ENCODE measurements at regions not wholly inside any gene's neighbourhood (a gene's known extent, or its start where the extent isn't known, plus 50 kb on each side); places are given as distances from the start of the nearest gene placed in this dataset.

- intact Hi-C loops (cut with micrococcal nuclease; ENCODE audit: unreplicated experiment), result no loop called here
- BruUV-seq (replicated peaks), result no TSS peak
Measured at GRCh38 chr16:60922920-60923319, 1113.3 kb downstream of the CDH8 start.

More at GRCh38 chr16:60922920-60923319, 1113.3 kb downstream of the CDH8 start:
- no peak overlapping the region for H3K4me2 ChIP-seq (ENCODE audit: low read depth, low read length)
- H3K9me3 ChIP-seq (ENCODE audit: low read length), result peaks cover 88% of the 10 kb centered on the region
- TF ChIP-seq DPF2 (CRISPR knock-in tag; IDR thresholded peaks at IDR 0.05; ENCODE audit: borderline replicate concordance, low read depth), result no peak
- TF ChIP-seq ARID4A (CRISPR knock-in tag; IDR thresholded peaks at IDR 0.05; ENCODE audit: borderline replicate concordance), result no peak
- TF ChIP-seq YY1 (IDR thresholded peaks at IDR 0.05; ENCODE audit: insufficient read depth, insufficient replicate concordance, low read depth, low read length), result no peak
- TF ChIP-seq ZNF44 (CRISPR knock-in tag; IDR thresholded peaks at IDR 0.05), result no peak
- TF ChIP-seq HNRNPH1 (optimal IDR thresholded peaks at IDR 0.05; ENCODE audit: low read depth, low read length), result no peak
- no peak for TF ChIP-seq FIP1L1 (IDR thresholded peaks at IDR 0.05; ENCODE audit: borderline replicate concordance, insufficient read depth, low read depth, low read length)
- TF ChIP-seq ZNF747 (CRISPR knock-in tag; IDR thresholded peaks at IDR 0.05; ENCODE audit: borderline replicate concordance), result no peak
- no peak for TF ChIP-seq NR0B2 (CRISPR knock-in tag; IDR thresholded peaks at IDR 0.05)
- no peak for TF ChIP-seq ZNF451 (CRISPR knock-in tag; IDR thresholded peaks at IDR 0.05)
- TF ChIP-seq PCBP2 (optimal IDR thresholded peaks at IDR 0.05; ENCODE audit: low read depth, low read length, poor library complexity, severe bottlenecking), result no peak
- TF ChIP-seq MED8 (CRISPR knock-in tag; IDR thresholded peaks at IDR 0.05; ENCODE audit: insufficient replicate concordance), result no peak
- no peak for TF ChIP-seq SP5 (CRISPR knock-in tag; IDR thresholded peaks at IDR 0.05; ENCODE audit: borderline replicate concordance, low read depth)
- POLR2A ChIA-PET, result no interaction called here
- H3K27me3 ChIP-seq (ENCODE audit: control insufficient read depth in 1 of 2, insufficient read depth in 2 of 2, low read length in 2 of 2), result no peaks in the 10 kb centered on the region
- no peak overlapping the region for H3K4me3 ChIP-seq (replicated peaks in 1 of 3; ENCODE audit: insufficient read depth in 1 of 3, low read depth in 2 of 3, low read length in 3 of 3)
- no peak for FAIRE-seq
- H3K79me2 ChIP-seq (ENCODE audit: insufficient read depth, low read length), result no peaks in the 10 kb centered on the region
- no peak for DNase-seq (ENCODE audit: low spot score)
- 53% methylated on average over 2 of the region's 2 CpGs for WGBS (ENCODE audit: low lambda C conversion rate)
- no peaks in the 10 kb centered on the region for H3K4me1 ChIP-seq (ENCODE audit: insufficient read depth, low read length)
- in situ Hi-C loops (cut with HindIII; ENCODE audit: extremely low pct_ligation_motif_present, low pct_unique_long_range_greater_than_20kb), result no loop called here
- no peak for ATAC-seq
- H3K9ac ChIP-seq (ENCODE audit: insufficient read depth, low read depth, low read length), result no peak overlapping the region
- H3K36me3 ChIP-seq (replicated peaks in 1 of 2; ENCODE audit: control insufficient read depth in 1 of 2, insufficient read depth in 2 of 2, low read length in 2 of 2), result no peaks in the 10 kb centered on the region
- H3K27ac ChIP-seq (ENCODE audit: extremely low read length, insufficient read depth, low read length), result no peak overlapping the region
- CTCF ChIA-PET (ENCODE audit: low intra/inter-chr PET ratio, low total read pairs), result no interaction called here
- no peaks in the 10 kb centered on the region for H4K20me1 ChIP-seq (ENCODE audit: insufficient read depth, low read length)
- no peak overlapping the region for H2AFZ ChIP-seq (ENCODE audit: low read length)

Data from HepG2 (cell line).